ENCODE measurements at regions not wholly inside any gene's neighbourhood (a gene's known extent, or its start where the extent isn't known, plus 50 kb on each side); places are given as distances from the start of the nearest gene placed in this dataset.
"Not testable (repeated sequence)": the region's sequence is repeated elsewhere in the genome, so short reads cannot be mapped to it uniquely, and the experiment has no call there.

GRCh38 chr3:18527691-18528090 lies 102.6 kb upstream of the SATB1 start:
- Histone ChIP-seq H3K4me2 (ENCODE audit: low read length) (peak overlapping the region; percentile 47), H3K9me2 (ENCODE audit: insufficient read depth, low read length) (no peaks in the 10 kb centered on the region), H3K36me3 (ENCODE audit: insufficient read depth, low read length) (peaks cover 13% of the 10 kb centered on the region; the same call in 1 of the 2 replicates), H2AFZ (ENCODE audit: low read length) (peak overlapping the region; percentile 80), H4K20me1 (ENCODE audit: insufficient read depth, low read length) (no peaks in the 10 kb centered on the region), H3K79me2 (ENCODE audit: insufficient read depth, low read depth, low read length) (no peaks in the 10 kb centered on the region), H3K4me1 (ENCODE audit: insufficient read depth, low read length, poor library complexity, severe bottlenecking) (peaks cover 30% of the 10 kb centered on the region), H3K9me3 (ENCODE audit: low read length) (peaks cover 65% of the 10 kb centered on the region), H3K27ac (ENCODE audit: low read depth, low read length, poor library complexity, severe bottlenecking) (peak overlapping the region; percentile 37), H3K4me3 (ENCODE audit: low read depth, low read length, poor library complexity, severe bottlenecking) (peak overlapping the region; percentile 8)
- intact Hi-C loops (cut with micrococcal nuclease; ENCODE audit: unreplicated experiment) = no loop called here
- TF ChIP-seq, protein P1, sequence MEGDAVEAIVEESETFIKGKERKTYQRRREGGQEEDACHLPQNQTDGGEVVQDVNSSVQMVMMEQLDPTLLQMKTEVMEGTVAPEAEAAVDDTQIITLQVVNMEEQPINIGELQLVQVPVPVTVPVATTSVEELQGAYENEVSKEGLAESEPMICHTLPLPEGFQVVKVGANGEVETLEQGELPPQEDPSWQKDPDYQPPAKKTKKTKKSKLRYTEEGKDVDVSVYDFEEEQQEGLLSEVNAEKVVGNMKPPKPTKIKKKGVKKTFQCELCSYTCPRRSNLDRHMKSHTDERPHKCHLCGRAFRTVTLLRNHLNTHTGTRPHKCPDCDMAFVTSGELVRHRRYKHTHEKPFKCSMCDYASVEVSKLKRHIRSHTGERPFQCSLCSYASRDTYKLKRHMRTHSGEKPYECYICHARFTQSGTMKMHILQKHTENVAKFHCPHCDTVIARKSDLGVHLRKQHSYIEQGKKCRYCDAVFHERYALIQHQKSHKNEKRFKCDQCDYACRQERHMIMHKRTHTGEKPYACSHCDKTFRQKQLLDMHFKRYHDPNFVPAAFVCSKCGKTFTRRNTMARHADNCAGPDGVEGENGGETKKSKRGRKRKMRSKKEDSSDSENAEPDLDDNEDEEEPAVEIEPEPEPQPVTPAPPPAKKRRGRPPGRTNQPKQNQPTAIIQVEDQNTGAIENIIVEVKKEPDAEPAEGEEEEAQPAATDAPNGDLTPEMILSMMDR (conservative IDR thresholded peaks at IDR 0.05; ENCODE audit: low read length) = no peak
- TF ChIP-seq EZH2phosphoT487 (IDR thresholded peaks at IDR 0.05; ENCODE audit: borderline replicate concordance, low read depth, low read length) = no peak
- DNase-seq (ENCODE audit: low spot score) = peak; percentile 63
- POLR2A ChIA-PET = interaction anchor here (0.6 to 1.8 kb wide), 5 partner anchors 13 to 1372 kb away, joined by 3 to 4 read pairs (median 3); no protein-coding TSS in a partner anchor
- CTCF ChIA-PET (ENCODE audit: unreplicated experiment) = interaction anchor here (0.6 kb wide), 1 partner anchor 219 kb away, joined by 3 read pairs; no protein-coding TSS in a partner anchor
- no TSS peak for BruUV-seq (replicated peaks)

- intact Hi-C loops (cut with micrococcal nuclease; ENCODE audit: unreplicated experiment) = no loop called here
- Histone ChIP-seq H3K4me3 (ENCODE audit: low read depth, low read length, poor library complexity, severe bottlenecking) (no peak overlapping the region), H3K4me2 (ENCODE audit: low read length) (no peak overlapping the region), H3K27ac (ENCODE audit: low read depth, low read length, poor library complexity, severe bottlenecking) (no peak overlapping the region), H4K20me1 (ENCODE audit: insufficient read depth, low read length) (no peaks in the 10 kb centered on the region), H2AFZ (ENCODE audit: low read length) (peak overlapping the region; percentile 46; the same call in 1 of the 2 replicates), H3K9me3 (ENCODE audit: low read length) (peaks cover 60% of the 10 kb centered on the region), H3K4me1 (ENCODE audit: insufficient read depth, low read length, poor library complexity, severe bottlenecking) (peaks cover 26% of the 10 kb centered on the region), H3K9me2 (ENCODE audit: insufficient read depth, low read length) (no peaks in the 10 kb centered on the region), H3K36me3 (ENCODE audit: insufficient read depth, low read length) (peaks cover 13% of the 10 kb centered on the region; the same call in 1 of the 2 replicates), H3K79me2 (ENCODE audit: insufficient read depth, low read depth, low read length) (no peaks in the 10 kb centered on the region)
- POLR2A ChIA-PET = no interaction called here
- CTCF ChIA-PET (ENCODE audit: unreplicated experiment) = no interaction called here
- no peak for DNase-seq (ENCODE audit: low spot score)
- no TSS peak for BruUV-seq (replicated peaks)
- no peak for TF ChIP-seq EZH2phosphoT487 (IDR thresholded peaks at IDR 0.05; ENCODE audit: borderline replicate concordance, low read depth, low read length)
- TF ChIP-seq, protein P1 (conservative IDR thresholded peaks at IDR 0.05; ENCODE audit: low read length) = no peak
Observed at GRCh38 chr3:18526667-18527066, 101.5 kb upstream of the SATB1 start.

- POLR2A ChIA-PET = not testable (repeated sequence)
Observed at GRCh38 chr3:18516170-18516569, 91.0 kb upstream of the SATB1 start.

More at GRCh38 chr3:18516170-18516569, 91.0 kb upstream of the SATB1 start:
- H3K79me2 ChIP-seq (ENCODE audit: insufficient read depth, low read depth, low read length); CTCF ChIA-PET (ENCODE audit: unreplicated experiment); intact Hi-C loops (cut with micrococcal nuclease; ENCODE audit: unreplicated experiment); BruUV-seq (replicated peaks); H2AFZ ChIP-seq (ENCODE audit: low read length); H3K4me1 ChIP-seq (ENCODE audit: insufficient read depth, low read length, poor library complexity, severe bottlenecking); H3K27ac ChIP-seq (ENCODE audit: low read depth, low read length, poor library complexity, severe bottlenecking); H3K4me3 ChIP-seq (ENCODE audit: low read depth, low read length, poor library complexity, severe bottlenecking); DNase-seq (ENCODE audit: low spot score); H4K20me1 ChIP-seq (ENCODE audit: insufficient read depth, low read length); H3K4me2 ChIP-seq (ENCODE audit: low read length); H3K9me3 ChIP-seq (ENCODE audit: low read length); H3K9me2 ChIP-seq (ENCODE audit: insufficient read depth, low read length); H3K36me3 ChIP-seq (ENCODE audit: insufficient read depth, low read length): not testable (repeated sequence)

All from OCI-LY7 (cell line).